Kidney (tissue), 13 donors: ENCODE measurements at regions not wholly inside any gene's neighbourhood (a gene's known extent, or its start where the extent isn't known, plus 50 kb on each side); places are given as distances from the start of the nearest gene placed in this dataset.
A peak's percentile ranks its signal among the peaks of the same experiment; 100 is the strongest.

Experiments
- DNase-seq, 5 donors: peaks; one replicate each; pipeline ENCODE4 v3.0.0-alpha.2; 2013 to 2020
- FAIRE-seq: peaks from 2 replicates; lab custom pipeline; 2012; peaks lifted over from hg19 to GRCh38; lab: Jason Lieb, UNC
- H3K27ac ChIP-seq, 2 donors: one replicate each; pipeline ENCODE4 v1.7.0; 2013; ENCODE audit warnings: low read depth in 2 of 2, low read length in 2 of 2, inconsistent platforms in 1 of 2
- H3K27me3 ChIP-seq: one replicate; pipeline ENCODE4 v1.7.1; 2013; ENCODE audit warnings: low read length, inconsistent platforms; ENCODE audit not compliant: control insufficient read depth, insufficient read depth
- H3K36me3 ChIP-seq, 3 donors: one replicate each; pipeline versions ENCODE4 v1.7.0 to v1.7.1; 2013; ENCODE audit warnings: low read length in 3 of 3, control low read depth in 1 of 3, inconsistent platforms in 1 of 3; ENCODE audit not compliant: insufficient read depth in 3 of 3, control insufficient read depth in 2 of 3
- H3K4me1 ChIP-seq, 3 donors: one replicate each; pipeline versions ENCODE4 v1.7.0 to v1.7.1; 2013; ENCODE audit warnings: low read length in 3 of 3, inconsistent platforms in 1 of 3, low read depth in 1 of 3; ENCODE audit not compliant: control insufficient read depth in 2 of 3, insufficient read depth in 2 of 3
- H3K4me3 ChIP-seq, 3 donors: one replicate each; pipeline versions ENCODE4 v1.7.0 to v1.8.1; 2013; ENCODE audit warnings: low read length in 3 of 3, control low read depth in 1 of 3, inconsistent platforms in 1 of 3
- H3K9ac ChIP-seq, 3 donors: one replicate each; pipeline versions ENCODE4 v1.7.0 to v1.7.1; 2013; ENCODE audit warnings: low read length in 3 of 3, control low read depth in 1 of 3, inconsistent platforms in 1 of 3
- H3K9me3 ChIP-seq, 3 donors: one replicate each; pipeline versions ENCODE4 v1.7.0 to v1.7.1; 2013; ENCODE audit warnings: low read length in 3 of 3, control low read depth in 1 of 3, inconsistent platforms in 1 of 3; ENCODE audit not compliant: control insufficient read depth in 2 of 3, insufficient read depth in 1 of 3
- intact Hi-C: fragments of 100-400 bp; cut with DNase I; formaldehyde crosslinking; loops from one replicate; pipeline ENCODE4 v1.11.1; 2022
- TF ChIP-seq, protein P1 (sequence below): IDR thresholded peaks from 3 replicates; pipeline ENCODE4 v1.5.1; 2012; ENCODE audit warnings: mild to moderate bottlenecking, moderate library complexity, borderline replicate concordance; ENCODE audit not compliant: insufficient read depth; ENCODE audit errors: extremely low read depth
- donor health status: control.
- donor health status: control.
- donor health status: control.
- donor health status: control.
- donor health status: control.
- donor health status: DM: yes; HTN: yes; CAD: no.
- donor health status: Normal renal cell carcinoma (clear cell type).

DNA sequence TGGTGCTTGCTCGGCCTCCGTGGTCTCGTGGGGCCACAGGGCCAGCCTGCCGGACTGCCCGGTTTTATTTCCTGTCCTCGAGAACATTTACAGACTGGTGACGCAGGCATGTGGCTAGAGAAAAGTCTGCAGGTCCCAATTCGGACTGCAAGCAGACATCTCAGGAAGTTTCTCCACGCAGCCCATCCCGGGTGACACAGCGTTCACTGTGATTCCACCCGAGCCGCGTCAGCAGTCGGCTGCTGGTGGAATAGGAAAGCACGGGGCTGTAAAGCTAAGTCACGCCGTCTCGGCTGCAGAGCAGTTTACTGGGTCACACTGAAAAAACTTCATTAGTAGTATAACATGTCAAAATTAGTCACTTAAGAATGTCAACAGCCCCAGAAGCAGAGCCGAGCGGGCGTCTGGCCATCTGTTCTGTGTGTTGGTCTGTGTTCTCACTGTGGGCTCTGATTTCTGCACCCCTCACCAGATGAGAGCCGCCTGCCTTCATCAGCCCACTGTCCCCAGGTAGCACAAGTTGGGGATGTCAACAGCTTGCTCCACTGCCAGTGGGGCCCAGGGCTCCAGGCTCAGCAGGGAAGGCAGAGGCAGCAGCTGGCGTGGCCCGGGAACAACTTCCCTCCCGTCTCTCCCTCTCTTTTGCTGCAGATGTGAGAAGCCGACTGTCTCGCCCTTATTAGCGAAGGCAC is 363.7 kb downstream of the IRX2 start:
- peak in 3 of 5 donors; percentile 47 to 65 (median 51) for DNase-seq
- TF ChIP-seq, protein P1, sequence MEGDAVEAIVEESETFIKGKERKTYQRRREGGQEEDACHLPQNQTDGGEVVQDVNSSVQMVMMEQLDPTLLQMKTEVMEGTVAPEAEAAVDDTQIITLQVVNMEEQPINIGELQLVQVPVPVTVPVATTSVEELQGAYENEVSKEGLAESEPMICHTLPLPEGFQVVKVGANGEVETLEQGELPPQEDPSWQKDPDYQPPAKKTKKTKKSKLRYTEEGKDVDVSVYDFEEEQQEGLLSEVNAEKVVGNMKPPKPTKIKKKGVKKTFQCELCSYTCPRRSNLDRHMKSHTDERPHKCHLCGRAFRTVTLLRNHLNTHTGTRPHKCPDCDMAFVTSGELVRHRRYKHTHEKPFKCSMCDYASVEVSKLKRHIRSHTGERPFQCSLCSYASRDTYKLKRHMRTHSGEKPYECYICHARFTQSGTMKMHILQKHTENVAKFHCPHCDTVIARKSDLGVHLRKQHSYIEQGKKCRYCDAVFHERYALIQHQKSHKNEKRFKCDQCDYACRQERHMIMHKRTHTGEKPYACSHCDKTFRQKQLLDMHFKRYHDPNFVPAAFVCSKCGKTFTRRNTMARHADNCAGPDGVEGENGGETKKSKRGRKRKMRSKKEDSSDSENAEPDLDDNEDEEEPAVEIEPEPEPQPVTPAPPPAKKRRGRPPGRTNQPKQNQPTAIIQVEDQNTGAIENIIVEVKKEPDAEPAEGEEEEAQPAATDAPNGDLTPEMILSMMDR, result no peak
- intact Hi-C loops, result no loop called here
- no peaks in the 10 kb centered on the region for H3K36me3 ChIP-seq
- no peak overlapping the region for H3K9ac ChIP-seq
- H3K27me3 ChIP-seq, result peaks cover 8% of the 10 kb centered on the region
- H3K27ac ChIP-seq, result no peak overlapping the region
- H3K4me3 ChIP-seq, result no peak overlapping the region
- no peaks in the 10 kb centered on the region for H3K9me3 ChIP-seq
- FAIRE-seq, result no peak
- H3K4me1 ChIP-seq, result peaks cover 0 to 3% (median 0%) of the 10 kb centered on the region in 3 donors

DNA sequence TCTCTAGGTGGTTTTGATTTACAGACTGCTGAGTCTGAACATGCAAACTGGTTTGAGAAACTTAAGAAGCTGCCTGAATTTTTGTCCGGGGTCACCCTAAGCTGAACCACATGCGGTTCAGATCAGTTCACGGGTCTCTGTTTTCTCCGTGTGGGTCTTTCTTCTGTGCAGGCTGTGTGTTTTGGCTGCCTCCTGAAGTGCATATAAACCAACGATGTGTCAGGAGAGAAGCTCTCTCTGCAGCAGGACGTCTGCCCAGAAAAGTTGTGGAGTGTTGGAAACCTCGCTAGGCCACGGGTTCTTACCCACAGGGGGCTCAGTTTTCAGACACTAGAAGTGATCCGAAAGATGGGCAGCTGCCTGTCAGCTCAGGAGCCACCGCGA is 364.2 kb downstream of the IRX2 start:
- intact Hi-C loops, result no loop called here
- Histone ChIP-seq H3K27me3 (peaks cover 8% of the 10 kb centered on the region), H3K27ac (no peak overlapping the region), H3K4me1 (peaks cover 0 to 3% (median 0%) of the 10 kb centered on the region in 3 donors), H3K4me3 (no peak overlapping the region), H3K9me3 (no peaks in the 10 kb centered on the region), H3K9ac (no peak overlapping the region), H3K36me3 (no peaks in the 10 kb centered on the region)
- DNase-seq (no peak), FAIRE-seq (no peak)
- TF ChIP-seq, protein P1, result no peak

DNA sequence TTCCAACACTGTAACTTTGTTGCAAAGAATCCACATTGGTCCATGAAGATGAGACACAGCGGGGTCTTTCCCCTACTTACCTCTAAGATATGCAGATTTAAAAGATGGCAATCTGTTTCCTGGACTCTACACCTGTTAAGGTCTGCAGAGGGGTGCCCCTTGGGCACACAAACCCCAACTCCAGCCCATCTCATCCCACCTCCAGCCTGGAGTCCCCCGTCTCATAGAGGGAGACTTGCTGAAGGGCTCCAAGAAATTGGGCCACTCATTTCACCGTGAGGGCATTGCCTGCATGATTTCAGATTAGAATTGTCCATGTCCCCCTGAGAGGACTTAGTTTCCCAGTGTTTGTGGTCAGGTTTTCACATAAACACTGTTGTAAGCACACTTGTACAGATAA is 365.7 kb downstream of the IRX2 start:
- TF ChIP-seq, protein P1, result no peak
- Histone ChIP-seq H3K27ac (no peak overlapping the region), H3K27me3 (peaks cover 8% of the 10 kb centered on the region), H3K4me1 (peaks cover 0 to 3% (median 0%) of the 10 kb centered on the region in 3 donors), H3K4me3 (no peak overlapping the region), H3K36me3 (no peaks in the 10 kb centered on the region), H3K9ac (no peak overlapping the region), H3K9me3 (no peaks in the 10 kb centered on the region)
- intact Hi-C loops, result no loop called here
- no peak for FAIRE-seq
- no peak for DNase-seq
